ENCODE measurements at regions not wholly inside any gene's neighbourhood (a gene's known extent, or its start where the extent isn't known, plus 50 kb on each side); places are given as distances from the start of the nearest gene placed in this dataset.

- no peak for DNase-seq
Measured at GRCh38 chr3:182092662-182093262, 381.0 kb downstream of the SOX2 start.

GRCh38 chr3:182094321-182094720 lies 382.6 kb downstream of the SOX2 start:
- no peak for DNase-seq

- no peak for DNase-seq
Measured at GRCh38 chr3:182104881-182105280, 393.2 kb downstream of the SOX2 start.

- DNase-seq, result no peak
Measured at GRCh38 chr3:182105875-182106274, 394.1 kb downstream of the SOX2 start.

DNA sequence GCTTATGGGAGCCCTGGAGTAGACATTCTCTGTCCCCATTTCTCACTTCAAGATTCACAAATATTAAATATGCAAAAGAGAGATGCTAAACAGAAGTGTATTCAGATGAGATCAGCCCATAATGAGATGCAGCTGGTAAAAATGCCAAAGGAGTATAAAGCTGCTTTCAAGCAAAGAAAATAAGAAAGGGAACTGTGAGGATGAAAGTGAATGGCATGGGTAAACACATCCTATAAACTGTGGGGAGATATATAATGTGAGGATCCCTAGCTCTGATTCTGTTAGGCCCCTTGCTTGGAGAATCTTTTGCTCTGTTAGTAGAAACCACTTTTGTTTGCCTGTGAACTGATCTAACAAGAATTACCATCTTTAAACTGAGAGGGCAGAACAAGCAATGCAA lies 396.6 kb downstream of the SOX2 start:
- DNase-seq, result no peak

DNA sequence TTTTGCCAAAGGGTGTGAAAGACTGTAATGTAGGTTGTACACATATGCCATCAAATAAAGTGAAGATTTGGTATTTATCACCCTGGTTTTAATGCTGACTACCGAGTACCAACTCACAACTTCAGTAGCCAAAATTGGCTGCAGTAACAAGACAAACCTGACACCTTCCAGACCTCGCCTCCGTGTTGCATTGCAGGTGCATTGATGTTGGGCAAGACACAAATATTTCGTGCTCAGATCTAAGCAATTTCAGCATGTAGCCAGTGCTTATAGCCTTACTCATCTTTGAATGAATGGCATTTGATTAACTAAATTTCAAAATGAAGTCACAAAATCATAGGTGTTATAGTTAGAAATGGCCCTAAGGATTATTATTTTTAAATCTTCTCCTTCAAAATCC lies 400.2 kb downstream of the SOX2 start:
- DNase-seq, result no peak

DNA sequence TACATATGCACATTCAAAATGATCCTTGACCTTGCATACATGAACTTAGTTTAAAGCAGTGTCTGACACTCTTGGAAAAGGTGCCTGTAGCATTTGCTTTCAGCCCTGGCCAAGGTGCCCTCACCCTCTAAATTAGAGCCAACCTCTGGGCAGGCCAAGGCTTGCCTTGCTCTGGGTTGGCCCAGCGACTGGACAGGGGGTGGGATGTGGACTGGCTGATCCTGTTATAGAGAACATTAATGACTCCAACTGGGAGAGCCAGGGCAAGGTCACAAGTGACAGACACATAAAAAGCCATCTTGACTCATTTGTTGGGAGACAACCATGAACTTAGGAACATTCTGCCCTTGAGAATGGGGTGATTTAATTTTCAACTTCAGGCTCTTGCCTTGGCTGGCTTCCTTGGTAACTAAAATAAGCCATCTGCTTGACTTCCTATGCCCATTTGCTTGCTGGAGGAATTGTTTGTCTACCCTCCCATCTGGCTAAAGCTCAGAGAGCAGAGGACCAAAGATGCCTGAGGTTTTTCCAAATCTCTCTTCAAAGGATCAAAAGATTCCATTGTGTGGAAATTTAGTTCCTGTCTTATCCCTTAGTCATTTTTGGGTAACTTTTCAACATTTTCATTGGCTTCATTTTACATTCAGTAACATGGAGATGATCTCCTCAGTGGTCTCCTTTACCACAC lies 403.7 kb downstream of the SOX2 start:
- no peak for DNase-seq

DNA sequence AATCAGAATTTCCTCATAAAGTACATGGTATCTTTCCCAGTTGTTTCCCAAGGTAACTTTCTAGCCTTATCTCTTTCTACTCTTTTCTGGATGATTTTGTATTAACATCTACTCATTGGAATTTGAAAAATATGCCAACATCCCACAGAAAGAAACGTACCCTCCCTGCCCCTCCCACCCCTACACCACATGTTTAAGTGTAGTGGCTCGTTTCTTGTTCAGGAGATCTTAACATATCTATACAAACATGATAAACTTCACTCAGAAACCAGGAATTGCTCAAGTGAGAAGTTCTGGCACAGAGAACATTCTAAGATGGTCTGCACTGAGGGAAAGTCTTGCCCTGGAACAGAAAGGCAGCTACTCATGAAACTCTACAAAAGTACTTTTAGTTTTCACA lies 404.7 kb downstream of the SOX2 start:
- DNase-seq, result no peak

GRCh38 chr3:182117131-182117530 lies 405.4 kb downstream of the SOX2 start:
- no peak for DNase-seq

DNA sequence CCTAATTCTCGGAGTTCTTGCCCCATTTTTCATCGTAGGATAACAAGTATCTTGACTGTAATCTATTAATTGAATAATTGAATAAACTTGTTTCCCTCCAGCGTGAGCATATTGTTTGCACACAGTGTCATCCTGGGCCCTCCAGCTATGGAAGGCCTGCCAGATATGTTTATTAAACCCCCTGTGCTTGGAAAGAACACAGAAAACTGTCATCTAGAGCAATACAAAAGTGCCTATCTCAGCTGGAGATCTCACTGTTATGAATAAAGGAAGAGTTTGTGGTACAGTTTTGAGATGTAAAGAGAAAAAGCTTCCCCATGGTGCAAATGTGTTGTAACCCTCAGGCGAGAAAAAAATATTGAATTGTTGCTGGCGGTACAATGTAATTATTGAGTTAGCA lies 405.9 kb downstream of the SOX2 start:
- DNase-seq, result no peak

DNA sequence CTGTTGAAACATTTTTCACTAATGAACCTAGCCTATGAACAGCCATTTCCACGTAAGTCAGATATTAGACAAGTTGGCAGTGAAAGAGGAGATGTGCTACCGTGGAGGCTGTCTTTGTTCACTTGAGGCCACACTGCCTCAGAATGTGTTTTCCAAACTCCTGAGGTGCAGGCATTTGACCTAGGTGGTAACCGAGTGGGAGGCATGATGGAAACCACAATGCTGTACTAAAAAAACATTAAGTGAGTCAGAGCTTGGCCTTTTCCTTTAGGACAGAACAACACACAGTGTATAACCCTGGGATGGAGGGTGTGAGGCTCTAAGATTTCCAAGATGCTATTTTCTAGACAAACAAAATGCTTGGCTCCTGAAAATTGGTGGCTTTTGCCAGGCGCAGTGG lies 406.3 kb downstream of the SOX2 start:
- DNase-seq, result no peak

- no peak for DNase-seq
Measured at GRCh38 chr3:182121401-182121800, 409.7 kb downstream of the SOX2 start.

DNA sequence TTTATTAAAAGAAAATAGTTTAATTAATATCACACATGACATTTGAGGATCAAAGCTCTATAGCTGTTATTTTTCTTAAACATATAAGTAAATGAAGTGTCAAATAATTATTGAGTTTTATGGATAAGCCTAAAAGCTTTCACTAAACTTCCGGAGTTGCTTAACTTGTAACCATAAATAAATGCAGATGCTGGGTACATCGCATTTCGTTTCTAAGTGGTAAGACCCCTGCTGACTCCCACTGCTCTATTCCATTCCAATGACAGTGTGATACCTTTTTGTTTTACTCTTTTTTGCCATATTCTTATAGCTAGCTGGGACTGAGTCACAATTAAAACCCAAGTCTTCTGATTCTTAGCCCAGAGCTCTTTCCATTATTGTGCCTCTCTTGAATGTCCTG lies 411.1 kb downstream of the SOX2 start:
- DNase-seq, result no peak

GRCh38 chr3:182124187-182124586 lies 412.5 kb downstream of the SOX2 start:
- DNase-seq, result no peak

DNA sequence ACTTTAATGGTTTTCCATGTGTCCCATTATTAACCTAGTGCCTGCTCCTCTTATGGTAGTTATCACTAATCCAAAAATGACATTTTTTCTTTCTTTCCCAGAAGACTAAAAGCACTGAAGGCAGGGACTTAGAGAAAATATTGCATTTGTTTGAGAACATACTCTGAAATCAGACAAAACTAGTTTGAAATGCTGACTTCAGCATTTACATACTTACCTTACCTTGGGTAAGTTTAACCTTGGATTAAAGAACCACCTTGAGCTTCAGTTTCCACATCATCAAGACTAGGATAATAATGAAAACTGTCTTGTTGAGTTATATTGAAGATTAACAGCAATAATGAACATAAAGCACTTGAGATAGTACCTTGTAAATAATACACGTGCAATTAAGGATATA lies 413.0 kb downstream of the SOX2 start:
- DNase-seq, result no peak

DNA sequence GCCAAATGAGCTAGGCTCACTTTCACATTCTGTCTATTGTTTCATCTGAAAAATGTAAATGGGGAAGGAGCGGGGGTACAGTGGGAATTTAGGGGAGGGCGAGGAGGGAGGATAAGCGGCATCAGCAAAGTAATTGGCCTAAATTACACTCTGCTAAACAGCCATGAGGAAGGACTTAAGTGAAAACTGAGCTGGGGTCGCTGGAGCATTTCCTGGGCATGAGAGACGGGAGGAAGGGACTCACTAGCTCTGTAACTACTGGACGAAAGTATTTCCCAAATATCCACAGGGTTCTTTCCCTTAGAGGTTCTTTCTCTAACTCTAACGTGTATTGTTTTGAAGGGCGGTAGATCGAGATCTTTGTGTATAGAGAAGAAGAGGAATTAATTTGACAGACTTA lies 418.0 kb downstream of the SOX2 start:
- no peak for DNase-seq

DNA sequence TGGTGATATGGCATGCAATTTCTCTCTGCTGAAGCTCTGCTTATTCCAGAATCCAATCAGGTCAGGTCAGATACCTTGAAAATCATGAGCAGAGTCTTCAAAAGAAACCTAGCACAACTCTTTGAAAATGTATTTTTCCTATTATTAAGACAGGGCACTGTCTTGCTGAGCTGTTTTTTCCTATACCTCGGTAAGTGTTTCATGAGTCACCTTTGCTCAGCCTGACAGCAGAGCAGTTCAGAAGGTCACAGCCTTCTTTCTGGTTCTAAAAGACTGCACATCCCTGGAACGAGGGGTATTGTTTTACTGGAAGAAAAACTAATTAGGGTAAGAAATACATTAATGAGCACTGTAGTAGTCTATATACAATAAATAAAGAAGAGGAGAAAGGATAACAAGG lies 422.0 kb downstream of the SOX2 start:
- no peak for DNase-seq

DNA sequence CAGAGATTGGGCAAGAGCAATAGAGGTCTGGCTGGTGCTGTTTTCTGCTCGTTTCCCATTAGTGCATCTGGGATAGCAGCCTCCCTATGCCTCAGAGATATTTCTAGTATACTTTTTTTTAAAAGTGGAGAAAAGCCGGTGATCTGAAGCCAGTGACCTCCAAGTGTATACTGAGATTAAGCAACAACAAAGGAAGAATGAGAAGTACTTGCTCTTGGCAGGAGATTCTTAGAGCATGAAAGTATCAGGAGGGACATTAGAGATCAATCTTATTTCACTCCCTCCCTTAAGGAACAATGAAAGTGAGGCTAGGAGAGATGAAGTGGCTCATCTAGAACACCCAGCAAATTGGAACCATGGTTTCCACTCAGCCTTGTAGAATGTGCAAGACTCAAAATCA lies 423.3 kb downstream of the SOX2 start:
- no peak for DNase-seq

- DNase-seq, result no peak
Measured at GRCh38 chr3:182136008-182136910, 424.5 kb downstream of the SOX2 start.

DNA sequence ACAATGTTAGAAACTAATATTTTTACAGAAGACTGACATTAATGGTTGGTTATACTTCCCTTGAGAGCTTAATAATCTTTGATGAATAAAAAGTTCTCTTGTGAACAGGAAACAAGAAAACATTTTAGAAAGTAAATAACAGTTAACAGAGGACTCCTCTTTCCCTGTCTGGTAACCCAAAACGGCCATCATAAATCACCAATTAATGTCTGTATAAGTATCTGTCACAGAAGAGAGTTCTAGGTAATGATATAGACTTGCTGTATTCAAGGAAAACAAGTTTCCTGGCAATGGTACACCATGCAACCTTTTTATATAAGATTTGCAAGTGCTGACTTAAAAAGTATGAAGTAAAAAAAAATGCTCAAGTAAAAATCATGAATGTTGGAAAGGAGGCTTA lies 426.7 kb downstream of the SOX2 start:
- DNase-seq, result no peak

- no peak for DNase-seq
Measured at GRCh38 chr3:182139627-182140357, 428.1 kb downstream of the SOX2 start.

- DNase-seq, result no peak
Measured at GRCh38 chr3:182142928-182143327, 431.2 kb downstream of the SOX2 start.

- DNase-seq, result no peak
Measured at GRCh38 chr3:182143903-182144302, 432.2 kb downstream of the SOX2 start.
